A549 (cell line): ENCODE measurements at regions not wholly inside any gene's neighbourhood (a gene's known extent, or its start where the extent isn't known, plus 50 kb on each side); places are given as distances from the start of the nearest gene placed in this dataset.

Source experiments
- ATAC-seq, 2 experiments: fragments of 200-7000 bp in 1 of 2; fragments of >200 bp in 1 of 2; cut with Nextera tagmentation in 1 of 2; cut with Tn5 transposase in 1 of 2; 3 replicates each; pipeline versions ENCODE4 v1.8.0 to v1.9.1; 2018 to 2020; ENCODE audit warnings: mild to moderate bottlenecking in 1 of 2, moderate library complexity in 1 of 2
- CTCF ChIA-PET: fragments of 300-600 bp; sonication (Branson Sonifier 250); formaldehyde crosslinking; extraction: SDS; loops from one replicate; lab custom pipeline; 2021; ENCODE audit warnings: antibody characterized with exemption, inconsistent platforms; lab: Yijun Ruan, JAX
- POLR2A ChIA-PET: fragments of 350-600 bp; formaldehyde crosslinking; extraction: SDS; loops from one replicate; lab custom pipeline; 2021; ENCODE audit warnings: antibody characterized with exemption, inconsistent platforms; lab: Yijun Ruan, JAX
- DNase-seq, 2 experiments: peaks; one replicate each; pipeline versions ENCODE4 v3.0.0 to v3.0.0-alpha.2; 2011 to 2016; ENCODE audit warnings: low read depth in 1 of 2, low spot score in 1 of 2
- FAIRE-seq: peaks from 2 replicates; lab custom pipeline; 2011; peaks lifted over from hg19 to GRCh38; lab: Jason Lieb, UNC
- H3K27ac ChIP-seq, 2 experiments: fragments of >200 bp; sonication (Bioruptor Twin); formaldehyde crosslinking; 3 replicates each; pipeline ENCODE4 v1.5.1; 2016 to 2017
- H3K4me1 ChIP-seq: fragments of >200 bp; sonication (Bioruptor Twin); formaldehyde crosslinking; 3 replicates; pipeline ENCODE4 v1.6.1; 2016
- H3K4me2 ChIP-seq: fragments of >200 bp; sonication (Bioruptor Twin); formaldehyde crosslinking; 3 replicates; pipeline ENCODE4 v1.6.1; 2016
- H3K4me3 ChIP-seq: fragments of >200 bp; sonication (Bioruptor Twin); formaldehyde crosslinking; 3 replicates; pipeline ENCODE4 v1.5.1; 2016
- H3K9me3 ChIP-seq: fragments of >200 bp; sonication (Bioruptor Twin); formaldehyde crosslinking; 3 replicates; pipeline ENCODE4 v1.6.1; 2016
- CHD2 ChIP-seq: fragments of 150-350 bp; IDR thresholded peaks from 2 replicates; pipeline ENCODE4 v1.6.1; 2014; ENCODE audit warnings: low read length; ENCODE audit not compliant: partially characterized antibody
- E2F6 ChIP-seq: IDR thresholded peaks from 2 replicates; pipeline ENCODE4 v1.6.1; 2012; ENCODE audit warnings: low read depth, borderline replicate concordance
- EHMT2 ChIP-seq: fragments of 200-600 bp; sonication (generic); IDR thresholded peaks from 2 replicates; pipeline ENCODE4 v1.6.1; 2016; ENCODE audit warnings: antibody characterized with exemption, low read depth, mild to moderate bottlenecking, moderate library complexity
- HEYL ChIP-seq: fragments of 250-450 bp; sonication (Bioruptor Pico); IDR thresholded peaks from 2 replicates; pipeline ENCODE4 v1.8.0; 2021; ENCODE audit warnings: mild to moderate bottlenecking, moderate library complexity
- HOXA7 ChIP-seq: fragments of 250-450 bp; sonication (Bioruptor Pico); IDR thresholded peaks from 2 replicates; pipeline ENCODE4 v1.5.0; 2020; ENCODE audit warnings: mild to moderate bottlenecking, moderate library complexity
- JUN ChIP-seq, 2 experiments: fragments of >200 bp; sonication (Bioruptor Twin); formaldehyde crosslinking; IDR thresholded peaks; 2 replicates in 1 of 2; 3 replicates in 1 of 2; pipeline ENCODE4 v1.6.1; 2016 to 2017
- KDM5A ChIP-seq: fragments of 200-600 bp; sonication (generic); IDR thresholded peaks from 2 replicates; pipeline ENCODE4 v1.6.1; 2016; ENCODE audit warnings: antibody characterized with exemption, mild to moderate bottlenecking
- NPAS2 ChIP-seq: fragments of 250-450 bp; sonication (Bioruptor Pico); IDR thresholded peaks from 2 replicates; pipeline ENCODE4 v1.8.0; 2022; ENCODE audit warnings: mild to moderate bottlenecking, moderate library complexity, borderline replicate concordance
- POLR2A ChIP-seq: IDR thresholded peaks from 2 replicates; pipeline ENCODE4 v1.6.1; 2012; ENCODE audit warnings: mild to moderate bottlenecking, low read length
- RAD21 ChIP-seq, 2 experiments: fragments of >200 bp in 1 of 2; sonication (Bioruptor Twin) in 1 of 2; formaldehyde crosslinking in 1 of 2; IDR thresholded peaks in 1 of 2; conservative IDR thresholded peaks in 1 of 2; 2 replicates in 1 of 2; 3 replicates in 1 of 2; pipeline ENCODE4 v1.6.1; 2012 to 2018; ENCODE audit warnings: inconsistent platforms in 1 of 2
- RCOR1 ChIP-seq: fragments of 150-350 bp; IDR thresholded peaks from 2 replicates; pipeline ENCODE4 v1.6.1; 2014; ENCODE audit warnings: antibody characterized with exemption, low read length, low read depth
- REST ChIP-seq: fragments of 200-600 bp; sonication (generic); IDR thresholded peaks from 2 replicates; pipeline ENCODE4 v1.6.1; 2016; ENCODE audit warnings: antibody characterized with exemption, mild to moderate bottlenecking, moderate library complexity
- SMC3 ChIP-seq: fragments of >200 bp; sonication (Bioruptor Twin); formaldehyde crosslinking; IDR thresholded peaks from 3 replicates; pipeline ENCODE4 v1.6.1; 2018; ENCODE audit warnings: inconsistent platforms
- TFCP2L1 ChIP-seq: fragments of 250-450 bp; sonication (Bioruptor Pico); IDR thresholded peaks from 2 replicates; pipeline ENCODE4 v1.5.0; 2021; ENCODE audit warnings: mild to moderate bottlenecking
- TP53 ChIP-seq: fragments of 250-450 bp; sonication (Bioruptor Pico); IDR thresholded peaks from 2 replicates; pipeline ENCODE4 v1.5.0; 2021; ENCODE audit warnings: mild to moderate bottlenecking, moderate library complexity
- ZC3H11A ChIP-seq: fragments of 450-650 bp; IDR thresholded peaks from 2 replicates; pipeline ENCODE4 v1.6.1; 2014; ENCODE audit warnings: antibody characterized with exemption, mild to moderate bottlenecking
- ZSCAN20 ChIP-seq: fragments of 250-450 bp; sonication (Bioruptor Pico); IDR thresholded peaks from 2 replicates; pipeline ENCODE4 v1.8.0; 2022; ENCODE audit warnings: mild to moderate bottlenecking, moderate library complexity
- WGBS: methylation state at CpG from one replicate; pipeline ENCODE4 v1.1.6; 2017; ENCODE audit errors: missing lambda C conversion rate; 5-methylcytosine and 5-hydroxymethylcytosine counted together
- TF ChIP-seq, protein P1 (sequence below): fragments of >200 bp; sonication (Bioruptor Twin); formaldehyde crosslinking; IDR thresholded peaks from 2 replicates; pipeline ENCODE4 v1.6.1; 2016
- TF ChIP-seq, protein P2 (sequence below): IDR thresholded peaks from 2 replicates; pipeline ENCODE4 v1.6.1; 2012
- TF ChIP-seq, protein P3 (sequence below): fragments of 250-450 bp; sonication (Bioruptor Pico); IDR thresholded peaks from 2 replicates; pipeline ENCODE4 v1.5.0; 2020; ENCODE audit warnings: low read depth, mild to moderate bottlenecking, moderate library complexity
- TF ChIP-seq, protein P4 (sequence below): fragments of >200 bp; sonication (Bioruptor Twin); formaldehyde crosslinking; IDR thresholded peaks from 3 replicates; pipeline ENCODE4 v1.5.1; 2016

- TF ChIP-seq HOXA7 (no peak), JUN (IDR thresholded peaks at IDR 0.05) (no peak), NPAS2 (no peak), RCOR1 (no peak), EHMT2 (no peak), REST (no peak), POLR2A (no peak), HEYL (CRISPR knock-in tag) (no peak), TP53 (CRISPR knock-in tag) (no peak), KDM5A (no peak), CHD2 (no peak), ZC3H11A (no peak)
- TF ChIP-seq, protein P1, sequence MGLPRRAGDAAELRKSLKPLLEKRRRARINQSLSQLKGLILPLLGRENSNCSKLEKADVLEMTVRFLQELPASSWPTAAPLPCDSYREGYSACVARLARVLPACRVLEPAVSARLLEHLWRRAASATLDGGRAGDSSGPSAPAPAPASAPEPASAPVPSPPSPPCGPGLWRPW: no peak
- TF ChIP-seq, protein P2, sequence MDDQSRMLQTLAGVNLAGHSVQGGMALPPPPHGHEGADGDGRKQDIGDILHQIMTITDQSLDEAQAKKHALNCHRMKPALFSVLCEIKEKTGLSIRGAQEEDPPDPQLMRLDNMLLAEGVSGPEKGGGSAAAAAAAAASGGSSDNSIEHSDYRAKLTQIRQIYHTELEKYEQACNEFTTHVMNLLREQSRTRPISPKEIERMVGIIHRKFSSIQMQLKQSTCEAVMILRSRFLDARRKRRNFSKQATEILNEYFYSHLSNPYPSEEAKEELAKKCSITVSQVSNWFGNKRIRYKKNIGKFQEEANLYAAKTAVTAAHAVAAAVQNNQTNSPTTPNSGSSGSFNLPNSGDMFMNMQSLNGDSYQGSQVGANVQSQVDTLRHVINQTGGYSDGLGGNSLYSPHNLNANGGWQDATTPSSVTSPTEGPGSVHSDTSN: no peak
- TF ChIP-seq, protein P3, sequence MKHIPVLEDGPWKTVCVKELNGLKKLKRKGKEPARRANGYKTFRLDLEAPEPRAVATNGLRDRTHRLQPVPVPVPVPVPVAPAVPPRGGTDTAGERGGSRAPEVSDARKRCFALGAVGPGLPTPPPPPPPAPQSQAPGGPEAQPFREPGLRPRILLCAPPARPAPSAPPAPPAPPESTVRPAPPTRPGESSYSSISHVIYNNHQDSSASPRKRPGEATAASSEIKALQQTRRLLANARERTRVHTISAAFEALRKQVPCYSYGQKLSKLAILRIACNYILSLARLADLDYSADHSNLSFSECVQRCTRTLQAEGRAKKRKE (CRISPR knock-in tag): no peak
- Histone ChIP-seq H3K4me1 (peaks cover 10% of the 10 kb centered on the region; the same call in 2 of the 3 replicates), H3K9me3 (no peaks in the 10 kb centered on the region), H3K4me2 (peak overlapping the region; percentile 85), H3K27ac (peak overlapping the region in 1 of 2 experiments; percentile 42; a peak in 2 of 6 replicates), H3K4me3 (peak overlapping the region; percentile 38)
- ChIA-PET CTCF (interaction anchor here (1.1 to 1.3 kb wide), 3 partner anchors 12 to 1375 kb away, joined by 3 to 5 read pairs (median 4); no protein-coding TSS in a partner anchor), POLR2A (no interaction called here)
- WGBS: 49% methylated on average over 39 of the region's 41 CpGs
- DNase-seq (peak in 1 of 2 experiments; percentile 16), FAIRE-seq (no peak), ATAC-seq (peak; percentile 48 to 53; a peak in 4 of 6 replicates)
Observed at GRCh38 chr12:62191491-62192179, 68.6 kb upstream of the USP15 start.

DNA sequence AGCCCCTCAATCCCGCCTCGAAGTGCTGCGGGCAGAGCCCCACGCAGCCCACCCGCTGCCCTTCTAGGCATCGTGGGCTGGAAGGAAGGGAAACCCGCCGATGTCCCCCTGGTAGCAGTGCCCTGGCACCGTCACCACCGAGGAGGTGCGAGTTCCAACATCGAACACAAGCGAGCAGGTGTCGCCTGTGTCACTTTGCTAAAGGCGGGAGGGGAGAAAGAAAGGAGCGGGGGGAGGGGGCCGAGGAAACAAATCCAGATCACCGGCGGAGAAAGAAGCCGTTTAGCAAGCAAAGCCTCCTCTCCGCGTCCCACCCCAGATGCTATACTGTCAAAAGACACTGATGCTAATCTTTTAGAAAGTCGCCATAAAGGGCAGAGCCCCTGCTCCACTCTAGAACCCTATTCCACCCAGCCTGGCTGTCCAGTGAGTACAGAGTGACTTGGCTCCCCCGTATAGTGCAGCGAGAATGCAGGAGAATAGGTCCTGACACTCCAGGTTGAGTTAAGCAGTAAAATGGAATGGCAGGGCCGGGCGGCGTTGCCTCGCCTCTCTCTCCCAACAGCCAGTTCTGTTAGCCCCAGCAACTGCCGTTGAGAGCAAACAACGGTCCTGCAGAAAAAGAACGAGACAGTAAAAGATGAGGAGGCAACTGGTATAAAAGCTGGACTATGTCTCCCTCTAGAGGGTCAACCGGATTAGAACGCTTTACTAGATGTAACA lies 67.9 kb upstream of the USP15 start:
- Histone ChIP-seq H3K9me3 (no peaks in the 10 kb centered on the region), H3K4me2 (peak overlapping the region; percentile 85), H3K27ac (peak overlapping the region in 1 of 2 experiments; percentile 42; a peak in 3 of 6 replicates), H3K4me1 (peaks cover 10% of the 10 kb centered on the region; the same call in 2 of the 3 replicates), H3K4me3 (peak overlapping the region; percentile 38)
- TF ChIP-seq E2F6: 0 out of 2 replicates have a peak, but pooled peaks have one; percentile 35
- no peak for TF ChIP-seq ZSCAN20 (CRISPR knock-in tag)
- peak; percentile 59 for TF ChIP-seq SMC3
- TF ChIP-seq, protein P4, sequence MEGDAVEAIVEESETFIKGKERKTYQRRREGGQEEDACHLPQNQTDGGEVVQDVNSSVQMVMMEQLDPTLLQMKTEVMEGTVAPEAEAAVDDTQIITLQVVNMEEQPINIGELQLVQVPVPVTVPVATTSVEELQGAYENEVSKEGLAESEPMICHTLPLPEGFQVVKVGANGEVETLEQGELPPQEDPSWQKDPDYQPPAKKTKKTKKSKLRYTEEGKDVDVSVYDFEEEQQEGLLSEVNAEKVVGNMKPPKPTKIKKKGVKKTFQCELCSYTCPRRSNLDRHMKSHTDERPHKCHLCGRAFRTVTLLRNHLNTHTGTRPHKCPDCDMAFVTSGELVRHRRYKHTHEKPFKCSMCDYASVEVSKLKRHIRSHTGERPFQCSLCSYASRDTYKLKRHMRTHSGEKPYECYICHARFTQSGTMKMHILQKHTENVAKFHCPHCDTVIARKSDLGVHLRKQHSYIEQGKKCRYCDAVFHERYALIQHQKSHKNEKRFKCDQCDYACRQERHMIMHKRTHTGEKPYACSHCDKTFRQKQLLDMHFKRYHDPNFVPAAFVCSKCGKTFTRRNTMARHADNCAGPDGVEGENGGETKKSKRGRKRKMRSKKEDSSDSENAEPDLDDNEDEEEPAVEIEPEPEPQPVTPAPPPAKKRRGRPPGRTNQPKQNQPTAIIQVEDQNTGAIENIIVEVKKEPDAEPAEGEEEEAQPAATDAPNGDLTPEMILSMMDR: peak; percentile 89
- TF ChIP-seq TFCP2L1: no peak
- TF ChIP-seq RAD21 (conservative IDR thresholded peaks at IDR 0.05 in 1 of 2, IDR thresholded peaks at IDR 0.05 in 1 of 2): peak; percentile 92 to 93
- WGBS: 7% methylated on average over 34 of the region's 34 CpGs
- ChIA-PET CTCF (interaction anchor here (0.9 to 1.8 kb wide), 13 partner anchors 9 to 1376 kb away, joined by 3 to 8 read pairs (median 5); no protein-coding TSS in a partner anchor), POLR2A (interaction anchor here (1.2 kb wide), 1 partner anchor 67 kb away, joined by 3 read pairs; the partner anchor contains the start of gene USP15)
- FAIRE-seq (no peak), DNase-seq (peak; percentile 74 to 78), ATAC-seq (peak; percentile 92 to 97)
